Gastrocnemius medialis (tissue), 4 donors: ENCODE measurements at regions not wholly inside any gene's neighbourhood (a gene's known extent, or its start where the extent isn't known, plus 50 kb on each side); places are given as distances from the start of the nearest gene placed in this dataset.

ENCODE experiments used
- CTCF ChIP-seq, 5 experiments: fragments of 450-650 bp in 3 of 5; fragments of 200-600 bp in 2 of 5; sonication (generic) in 2 of 5; IDR thresholded peaks in 4 of 5; conservative IDR thresholded peaks in 1 of 5; 1 replicate in 4 of 5; 2 replicates in 1 of 5; pipeline ENCODE4 v1.5.1; 2016 to 2019; ENCODE audit warnings: antibody characterized with exemption in 5 of 5, mild to moderate bottlenecking in 3 of 5, moderate library complexity in 3 of 5
- POLR2A ChIP-seq, 2 donors: fragments of 450-650 bp; IDR thresholded peaks; one replicate each; pipeline ENCODE4 v1.6.1; 2017; ENCODE audit warnings: antibody characterized with exemption in 2 of 2, mild to moderate bottlenecking in 2 of 2, moderate library complexity in 2 of 2

GRCh38 chr13:37369616-37370015 lies 229.0 kb downstream of the POSTN start:
- no peak for TF ChIP-seq CTCF (IDR thresholded peaks at IDR 0.05 in 4 of 5, conservative IDR thresholded peaks at IDR 0.05 in 1 of 5)
- TF ChIP-seq POLR2A (IDR thresholded peaks at IDR 0.05), result no peak
